Stimulated activated CD4-positive, alpha-beta T cell treated with anti-CD3 and anti-CD28 coated beads, Interleukin-4, amount 100 ng/mL, for 4 hours (primary cell): ENCODE measurements at regions not wholly inside any gene's neighbourhood (a gene's known extent, or its start where the extent isn't known, plus 50 kb on each side); places are given as distances from the start of the nearest gene placed in this dataset.

Experiments used
- DNase-seq, 2 experiments: peaks; one replicate each; pipeline ENCODE4 v3.0.0-alpha.2; 2020

GRCh38 chr5:44652674-44653073, 156.1 kb upstream of the MRPS30 start:
- no peak for DNase-seq

DNA sequence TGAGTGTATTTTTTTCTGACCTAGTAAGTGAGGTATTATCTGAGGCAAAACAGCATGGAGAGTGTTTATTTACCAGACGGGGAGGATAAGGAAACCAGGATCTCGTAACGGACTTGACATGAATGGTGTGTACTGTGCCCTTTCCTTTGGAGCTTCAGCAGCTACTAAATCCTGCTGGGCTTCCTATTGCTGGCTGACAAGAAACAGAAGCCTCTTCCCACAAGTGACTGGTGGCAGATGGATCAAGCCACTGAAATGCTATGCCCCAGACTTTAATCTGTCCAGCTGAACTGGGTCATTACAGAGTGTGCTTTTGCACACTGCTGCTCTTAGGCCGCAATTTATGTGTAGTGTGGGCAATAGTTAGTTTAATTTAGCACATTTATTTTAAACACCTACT, 162.7 kb upstream of the MRPS30 start:
- no peak for DNase-seq

- DNase-seq, result no peak
Observed at GRCh38 chr5:44645502-44645901, 163.2 kb upstream of the MRPS30 start.

- no peak for DNase-seq
Observed at GRCh38 chr5:44644628-44645027, 164.1 kb upstream of the MRPS30 start.

GRCh38 chr5:44641820-44642219, 166.9 kb upstream of the MRPS30 start:
- no peak for DNase-seq

DNA sequence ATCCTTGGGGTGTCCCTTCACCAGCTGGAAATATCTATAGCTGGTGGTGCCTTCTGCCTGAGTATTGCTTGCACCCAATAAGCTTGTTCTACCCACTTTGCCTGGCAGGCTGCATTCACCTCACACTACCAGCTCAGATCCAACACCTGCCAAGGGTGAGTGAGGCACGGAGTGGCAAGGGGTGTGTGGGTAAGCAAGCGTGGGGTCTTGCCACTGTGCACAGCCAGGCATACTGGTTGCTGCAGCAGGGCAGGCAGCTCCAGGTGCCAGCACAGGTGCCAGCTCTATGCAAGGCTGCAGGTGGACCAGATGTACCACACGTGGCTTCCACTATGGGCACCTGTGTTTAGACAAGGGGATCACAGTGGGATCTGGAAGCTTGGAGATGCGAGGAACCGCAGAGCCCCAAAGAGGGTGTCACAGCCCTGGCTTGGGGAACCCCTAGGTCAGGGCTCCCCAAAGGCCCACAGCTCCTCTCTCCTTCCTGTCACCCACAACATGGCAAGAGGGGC, 167.7 kb upstream of the MRPS30 start:
- no peak for DNase-seq

DNA sequence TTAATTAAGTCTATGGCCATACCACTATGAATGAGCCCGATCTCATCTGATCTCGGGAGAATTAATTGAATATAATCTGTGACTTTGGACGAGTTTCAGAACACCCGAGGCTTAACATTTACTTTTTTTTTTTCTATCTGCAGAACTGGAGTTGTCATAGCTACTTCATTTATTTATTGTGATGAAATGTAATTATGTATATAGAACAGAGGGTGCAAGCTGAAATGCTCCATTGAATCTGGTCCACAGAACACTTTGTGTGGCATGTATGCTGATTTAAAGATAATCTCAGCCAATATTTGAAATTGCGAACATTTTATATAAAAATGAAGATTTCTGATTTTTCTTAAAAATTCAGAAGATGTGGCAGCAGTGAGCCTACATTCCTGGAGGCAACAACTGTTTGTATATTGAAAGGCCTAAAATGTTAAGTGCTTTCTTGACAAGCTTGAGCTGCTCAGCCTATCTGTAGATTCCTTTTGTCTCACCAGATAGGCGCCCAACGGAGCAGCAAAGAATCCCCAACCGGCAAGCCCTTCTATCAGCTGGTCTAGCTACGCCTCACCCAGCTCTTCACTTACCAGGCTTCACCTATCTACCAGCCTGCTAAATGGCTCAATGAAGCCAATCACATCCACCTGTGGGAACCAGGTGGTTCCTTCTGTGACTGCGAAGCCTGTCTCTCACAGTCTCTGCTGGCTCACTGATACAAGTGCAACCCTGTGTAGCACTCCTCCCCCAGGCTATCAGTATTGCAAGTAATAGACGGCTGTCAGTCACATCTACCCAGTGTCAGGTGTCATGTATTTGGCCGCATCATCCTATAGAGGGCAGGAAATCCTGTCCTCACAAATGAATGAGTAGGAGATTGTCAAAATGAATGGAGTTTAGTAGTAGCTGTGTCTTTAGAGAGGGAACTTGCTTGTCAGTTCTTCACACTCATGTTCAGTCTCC, 170.6 kb upstream of the MRPS30 start:
- DNase-seq, result no peak

DNA sequence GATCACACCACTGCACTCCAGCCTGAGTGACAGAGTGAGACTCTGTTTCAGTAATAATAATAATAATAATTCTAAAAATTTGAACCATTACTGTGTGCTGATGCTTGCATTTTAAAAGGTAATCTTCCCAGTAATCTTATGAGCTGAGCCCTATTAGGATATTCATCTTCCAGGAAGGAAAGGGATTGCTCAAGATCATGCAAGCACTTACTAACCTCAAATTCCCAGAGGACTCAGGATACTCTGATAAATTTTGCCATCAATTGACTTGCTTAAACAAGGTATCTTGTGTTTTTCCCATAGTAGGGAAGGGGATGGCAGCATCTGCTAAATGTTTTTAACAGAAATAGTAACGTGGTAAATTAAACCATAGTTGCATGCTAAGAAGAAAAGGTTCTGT, 176.4 kb upstream of the MRPS30 start:
- DNase-seq, result no peak

DNA sequence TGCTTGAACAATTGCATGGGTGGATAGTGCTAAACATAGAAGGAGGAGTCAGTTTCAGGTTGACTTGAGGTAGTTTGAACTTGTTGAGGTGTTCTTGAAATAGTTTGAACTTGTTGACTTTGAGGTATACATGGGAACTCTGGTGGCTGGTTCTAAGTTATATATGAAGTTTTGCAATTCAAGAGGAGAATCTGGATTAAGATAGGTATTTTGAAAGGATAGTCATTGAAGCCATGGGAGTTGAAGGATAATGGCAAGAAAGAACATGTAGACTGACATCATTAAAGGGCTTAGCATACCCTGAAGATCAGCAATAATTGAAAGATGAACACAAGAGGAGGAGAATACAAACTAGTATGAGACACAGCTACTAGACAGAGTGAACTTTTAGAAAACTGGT, 181.9 kb upstream of the MRPS30 start:
- DNase-seq, result no peak

DNA sequence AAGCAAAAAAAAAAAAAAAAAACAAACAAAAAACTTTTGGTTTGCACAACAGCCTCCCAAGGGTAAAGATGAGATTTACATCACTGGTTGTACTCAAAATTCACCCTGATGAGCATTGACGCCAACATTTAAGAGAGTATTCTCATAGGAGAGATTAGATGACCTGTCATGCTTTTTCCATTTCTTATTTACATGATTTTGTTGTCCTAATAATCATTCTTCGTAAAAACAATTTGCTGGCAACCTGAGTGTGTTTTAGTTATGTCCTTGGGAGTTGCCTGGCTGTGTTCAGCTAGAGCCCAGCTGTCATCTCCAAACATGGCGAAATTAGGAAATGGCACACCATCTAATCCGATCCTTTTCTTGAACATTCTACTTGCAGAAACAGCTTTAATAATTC, 186.4 kb upstream of the MRPS30 start:
- DNase-seq, result no peak

- no peak for DNase-seq
Observed at GRCh38 chr5:44619875-44620610, 188.7 kb upstream of the MRPS30 start.

- DNase-seq, result no peak
Observed at GRCh38 chr5:44614845-44615244, 193.9 kb upstream of the MRPS30 start.

GRCh38 chr5:44613936-44614335, 194.8 kb upstream of the MRPS30 start:
- DNase-seq, result no peak

DNA sequence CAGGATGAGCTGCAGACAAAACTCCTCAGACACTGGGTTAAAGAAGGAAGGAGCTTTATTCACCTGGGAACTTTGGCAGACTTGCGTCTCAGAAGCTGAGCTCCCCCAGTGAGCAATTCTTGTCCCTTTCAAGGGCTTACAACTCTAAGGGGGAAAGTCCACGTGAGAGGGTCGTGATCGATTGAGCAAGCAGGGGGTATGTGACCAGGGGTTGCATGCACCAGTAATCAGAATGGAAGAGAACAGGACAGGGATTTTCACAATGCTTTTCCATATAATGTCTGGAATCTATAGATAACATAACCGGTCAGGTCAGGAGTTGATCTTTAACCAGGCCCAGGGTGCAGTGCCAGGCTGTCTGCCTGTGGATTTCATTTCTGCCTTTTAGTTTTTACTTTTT, 202.8 kb upstream of the MRPS30 start:
- DNase-seq, result no peak

- DNase-seq, result no peak
Observed at GRCh38 chr5:44603496-44604272, 205.1 kb upstream of the MRPS30 start.

GRCh38 chr5:44574678-44575077, 185.5 kb upstream of the FGF10 start:
- no peak for DNase-seq

DNA sequence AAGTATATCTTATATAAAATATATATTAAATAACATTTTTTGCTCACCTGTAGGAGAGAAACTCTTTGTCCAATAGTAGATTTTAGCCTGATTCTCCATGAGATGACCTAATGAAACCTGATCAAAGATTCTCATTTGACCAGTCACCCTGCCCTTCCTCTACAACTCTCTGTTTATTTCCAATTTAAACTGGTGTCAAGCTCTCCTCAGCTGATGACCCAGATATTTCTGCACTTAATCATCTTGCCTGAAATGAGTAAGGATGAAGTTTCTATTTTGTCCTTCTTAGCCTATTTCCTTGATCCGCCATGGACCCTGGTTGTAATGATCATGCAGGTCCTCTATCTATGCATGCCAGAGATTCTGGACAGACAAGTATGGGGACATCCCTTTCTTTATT, 179.3 kb upstream of the FGF10 start:
- DNase-seq, result no peak

GRCh38 chr5:44565902-44566301, 176.7 kb upstream of the FGF10 start:
- no peak for DNase-seq

- no peak for DNase-seq
Observed at GRCh38 chr5:44565360-44565759, 176.1 kb upstream of the FGF10 start.

- DNase-seq, result no peak
Observed at GRCh38 chr5:44546286-44546685, 157.1 kb upstream of the FGF10 start.

DNA sequence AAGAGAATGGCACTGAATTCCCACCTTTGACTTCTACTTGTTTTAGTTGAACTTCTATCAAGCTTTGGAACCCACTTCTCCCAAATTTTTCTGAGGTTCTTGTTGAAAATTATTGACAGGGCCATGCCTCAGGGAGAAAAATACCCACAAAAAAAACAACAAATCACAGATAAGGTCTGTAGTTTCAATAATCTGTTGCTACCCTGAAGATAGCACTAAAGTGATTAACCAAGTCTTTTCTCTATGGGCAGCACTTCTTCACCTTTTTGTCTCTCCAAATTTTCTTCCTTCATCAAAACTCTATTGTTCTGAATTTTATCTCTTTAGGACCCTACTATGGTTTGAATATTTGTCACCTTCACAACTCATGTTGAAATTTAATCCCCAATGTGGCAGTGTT, 154.3 kb upstream of the FGF10 start:
- DNase-seq, result no peak

- no peak for DNase-seq
Observed at GRCh38 chr5:44542470-44542869, 153.2 kb upstream of the FGF10 start.

DNA sequence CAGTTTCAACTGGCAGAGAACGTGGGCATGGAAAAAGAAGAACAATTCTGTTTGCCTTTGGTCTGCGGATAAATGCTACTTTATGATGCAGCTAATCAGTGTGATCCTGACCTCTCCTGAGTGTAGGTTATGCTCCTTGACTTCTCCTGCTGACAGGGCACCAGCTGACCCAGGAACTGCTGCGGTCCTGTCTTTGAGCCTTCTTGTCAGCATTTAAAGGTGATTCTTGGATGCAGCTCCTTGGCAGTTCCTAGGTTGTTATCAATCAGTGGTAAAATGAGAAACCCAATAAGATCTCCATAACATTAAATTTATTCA, 150.3 kb upstream of the FGF10 start:
- no peak for DNase-seq
